Skeletal muscle satellite cell (primary cell): ENCODE measurements at regions not wholly inside any gene's neighbourhood (a gene's known extent, or its start where the extent isn't known, plus 50 kb on each side); places are given as distances from the start of the nearest gene placed in this dataset.
"Not testable (repeated sequence)": the region's sequence is repeated elsewhere in the genome, so short reads cannot be mapped to it uniquely, and the experiment has no call there.

ENCODE experiments used
- H3K27me3 ChIP-seq: 2 replicates; pipeline ENCODE4 v1.7.0; 2013; ENCODE audit warnings: low read length; ENCODE audit not compliant: control insufficient read depth, insufficient read depth
- H3K36me3 ChIP-seq: 2 replicates; pipeline ENCODE4 v1.7.0; 2013; ENCODE audit warnings: mild to moderate bottlenecking, control low read depth, low read length; ENCODE audit not compliant: insufficient read depth
- H3K4me1 ChIP-seq: 2 replicates; pipeline ENCODE4 v1.7.0; 2013; ENCODE audit warnings: low read length; ENCODE audit not compliant: control insufficient read depth, insufficient read depth
- H3K4me2 ChIP-seq: 2 replicates; pipeline ENCODE4 v1.7.0; 2013; ENCODE audit warnings: mild to moderate bottlenecking, low read length
- H3K4me3 ChIP-seq: 2 replicates; pipeline ENCODE4 v1.7.0; 2013; ENCODE audit warnings: low read length
- H3K9ac ChIP-seq: 2 replicates; pipeline ENCODE4 v1.7.0; 2013; ENCODE audit warnings: mild to moderate bottlenecking, low read depth, low read length, moderate library complexity
- H3K9me3 ChIP-seq: replicated peaks from 2 replicates; pipeline ENCODE4 v1.7.0; 2013; ENCODE audit warnings: mild to moderate bottlenecking, control low read depth, low read length

DNA sequence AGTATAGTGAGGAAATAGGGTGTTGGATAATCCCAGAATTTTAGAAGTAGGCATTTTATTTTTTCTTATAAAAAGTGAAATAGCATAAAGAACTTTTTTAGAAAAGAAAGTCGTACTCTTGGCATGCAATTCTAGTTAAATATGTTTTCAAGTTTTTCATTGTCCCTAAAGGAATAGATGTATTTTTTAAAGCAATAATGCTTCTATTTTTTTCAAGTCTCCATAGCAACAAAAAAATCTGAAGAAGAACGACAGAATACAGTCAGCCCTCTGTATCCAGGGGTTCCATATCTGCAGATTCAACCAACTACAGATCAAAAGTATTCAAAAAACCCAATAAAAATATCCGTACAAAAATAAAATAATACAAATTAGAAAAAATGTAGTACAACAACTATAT, 538.2 kb downstream of the GLUD2 start:
- no peaks in the 10 kb centered on the region for H3K27me3 ChIP-seq
- H3K9me3 ChIP-seq: no peaks in the 10 kb centered on the region
- H3K4me3 ChIP-seq: no peak overlapping the region
- H3K36me3 ChIP-seq: no peaks in the 10 kb centered on the region
- no peak overlapping the region for H3K9ac ChIP-seq
- H3K4me1 ChIP-seq: no peaks in the 10 kb centered on the region
- no peak overlapping the region for H3K4me2 ChIP-seq

DNA sequence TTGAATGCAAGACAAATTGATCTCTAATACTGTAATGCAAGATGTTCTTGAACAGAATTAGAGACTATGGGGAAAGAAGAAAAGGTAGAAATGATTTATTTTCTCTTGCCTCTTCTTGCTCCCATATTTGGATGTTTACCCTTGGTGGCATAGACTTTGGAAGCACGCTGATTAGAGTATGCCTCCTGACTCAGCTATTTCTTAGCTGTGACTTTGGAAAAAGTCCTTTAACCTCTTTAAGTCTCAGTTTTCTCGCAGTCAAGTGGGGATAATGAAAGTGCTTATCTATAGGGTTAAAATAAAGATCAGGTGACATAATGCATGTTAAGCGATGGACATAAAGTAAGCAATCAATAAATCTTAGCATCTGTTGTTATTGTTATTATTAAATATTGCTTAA, 545.5 kb downstream of the GLUD2 start:
- Histone ChIP-seq H3K36me3 (no peaks in the 10 kb centered on the region), H3K4me1 (no peaks in the 10 kb centered on the region), H3K9ac (no peak overlapping the region), H3K4me2 (no peak overlapping the region), H3K4me3 (no peak overlapping the region), H3K9me3 (no peaks in the 10 kb centered on the region), H3K27me3 (no peaks in the 10 kb centered on the region)

DNA sequence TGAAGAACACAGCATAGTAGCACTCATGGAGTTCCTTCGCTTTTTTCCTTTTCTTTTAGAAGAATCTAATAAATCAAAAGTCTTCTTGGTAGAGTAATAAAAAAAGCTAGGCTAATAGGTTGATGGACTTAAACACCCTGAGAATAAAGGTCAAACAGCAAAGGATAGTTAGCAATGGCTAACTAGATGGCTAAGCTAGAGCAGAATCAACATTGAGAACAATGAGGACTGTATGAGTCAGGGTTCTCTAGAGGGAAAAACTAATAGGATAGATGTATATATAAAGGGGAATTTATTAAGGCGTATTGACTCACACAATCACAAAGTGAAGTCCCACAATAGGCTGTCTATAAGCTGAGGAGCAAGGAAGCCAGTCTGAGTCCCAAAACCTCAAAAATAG, 550.9 kb downstream of the GLUD2 start:
- no peaks in the 10 kb centered on the region for H3K4me1 ChIP-seq
- no peak overlapping the region for H3K4me2 ChIP-seq
- H3K27me3 ChIP-seq: no peaks in the 10 kb centered on the region
- H3K9me3 ChIP-seq: no peaks in the 10 kb centered on the region
- no peak overlapping the region for H3K4me3 ChIP-seq
- no peak overlapping the region for H3K9ac ChIP-seq
- no peaks in the 10 kb centered on the region for H3K36me3 ChIP-seq

DNA sequence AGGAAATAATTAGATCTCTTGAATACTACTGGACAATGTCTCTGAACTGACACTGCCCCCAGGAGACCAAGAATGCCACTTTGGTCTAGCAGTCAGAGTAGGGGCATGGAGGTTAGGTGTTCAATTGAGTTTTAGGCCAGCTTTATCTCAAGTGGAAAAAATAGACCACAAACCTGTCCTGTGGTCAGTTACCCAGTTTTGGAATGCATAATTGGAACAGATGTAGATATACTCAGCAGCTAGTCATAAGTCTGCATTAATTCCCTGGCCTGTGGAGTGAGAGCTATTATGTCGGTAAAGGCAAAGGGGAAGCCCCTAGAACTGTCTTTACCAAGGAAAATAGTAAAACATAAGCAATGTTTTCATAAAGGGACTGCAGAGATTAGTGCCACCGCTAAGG, 587.7 kb downstream of the GLUD2 start:
- Histone ChIP-seq H3K4me2 (no peak overlapping the region), H3K9me3 (no peaks in the 10 kb centered on the region), H3K36me3 (no peaks in the 10 kb centered on the region), H3K4me3 (no peak overlapping the region), H3K27me3 (no peaks in the 10 kb centered on the region), H3K9ac (no peak overlapping the region), H3K4me1 (no peaks in the 10 kb centered on the region)

DNA sequence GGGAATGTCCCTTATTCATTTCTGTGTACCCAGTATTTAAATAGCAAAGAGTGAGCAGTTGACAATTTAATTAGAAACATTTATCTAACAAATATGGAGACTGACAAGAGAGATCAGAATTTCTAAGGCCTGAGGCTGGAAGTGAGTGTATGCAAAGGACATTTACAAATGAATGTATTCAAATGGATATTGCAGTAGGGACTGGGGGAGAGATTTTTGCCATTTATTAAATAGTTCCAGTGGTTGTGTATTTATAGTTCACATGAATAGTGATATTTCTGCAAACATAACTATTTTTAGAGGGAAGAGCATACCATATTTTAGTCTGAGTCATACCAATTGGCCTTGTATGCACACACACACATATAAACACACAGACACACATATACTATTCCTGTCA, 592.4 kb downstream of the GLUD2 start:
- Histone ChIP-seq H3K4me3 (no peak overlapping the region), H3K36me3 (no peaks in the 10 kb centered on the region), H3K4me1 (no peaks in the 10 kb centered on the region), H3K9me3 (no peaks in the 10 kb centered on the region), H3K27me3 (no peaks in the 10 kb centered on the region), H3K9ac (no peak overlapping the region), H3K4me2 (no peak overlapping the region)

DNA sequence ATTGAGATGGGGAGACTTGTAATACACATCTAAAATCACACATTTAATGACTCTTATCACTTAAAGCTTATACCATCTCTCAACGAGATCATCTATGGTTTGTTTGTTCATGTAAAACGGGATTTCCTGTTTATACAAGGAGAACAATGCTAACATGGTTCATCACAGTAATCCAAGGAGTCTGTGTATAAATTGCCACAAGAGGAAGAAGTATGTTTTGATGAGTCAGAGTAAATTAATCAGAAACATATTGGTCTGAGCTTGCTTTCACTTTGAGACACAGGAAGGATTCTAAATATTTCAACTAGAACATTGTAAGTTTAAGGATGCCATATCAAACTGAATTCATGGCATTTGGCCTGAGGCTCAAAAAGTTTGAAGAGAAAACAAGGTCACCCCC, 594.1 kb downstream of the GLUD2 start:
- Histone ChIP-seq H3K4me1 (no peaks in the 10 kb centered on the region), H3K27me3 (no peaks in the 10 kb centered on the region), H3K36me3 (no peaks in the 10 kb centered on the region), H3K4me3 (no peak overlapping the region), H3K9me3 (no peaks in the 10 kb centered on the region), H3K4me2 (no peak overlapping the region), H3K9ac (no peak overlapping the region)

DNA sequence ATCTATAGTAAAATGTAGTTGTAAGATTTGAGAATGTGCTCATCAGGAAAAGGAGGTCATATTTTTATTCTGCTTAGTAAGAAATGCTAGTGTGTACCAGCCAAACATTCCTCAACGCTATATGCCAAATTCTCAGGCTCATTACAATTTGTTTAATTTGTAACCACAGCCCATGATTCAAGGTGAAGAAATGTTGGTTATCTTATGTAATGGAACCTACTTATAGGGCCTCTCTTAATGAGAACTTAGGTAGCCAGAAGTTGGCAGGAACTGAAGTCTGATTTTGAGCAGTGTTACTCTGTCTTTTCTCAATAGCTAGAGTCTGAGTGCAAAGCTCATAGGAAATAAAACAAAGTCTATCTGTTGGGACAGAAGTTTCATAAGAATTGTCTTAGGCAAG, 595.0 kb downstream of the GLUD2 start:
- H3K27me3 ChIP-seq: no peaks in the 10 kb centered on the region
- H3K9me3 ChIP-seq: no peaks in the 10 kb centered on the region
- H3K4me2 ChIP-seq: no peak overlapping the region
- no peaks in the 10 kb centered on the region for H3K36me3 ChIP-seq
- no peak overlapping the region for H3K9ac ChIP-seq
- no peaks in the 10 kb centered on the region for H3K4me1 ChIP-seq
- no peak overlapping the region for H3K4me3 ChIP-seq

DNA sequence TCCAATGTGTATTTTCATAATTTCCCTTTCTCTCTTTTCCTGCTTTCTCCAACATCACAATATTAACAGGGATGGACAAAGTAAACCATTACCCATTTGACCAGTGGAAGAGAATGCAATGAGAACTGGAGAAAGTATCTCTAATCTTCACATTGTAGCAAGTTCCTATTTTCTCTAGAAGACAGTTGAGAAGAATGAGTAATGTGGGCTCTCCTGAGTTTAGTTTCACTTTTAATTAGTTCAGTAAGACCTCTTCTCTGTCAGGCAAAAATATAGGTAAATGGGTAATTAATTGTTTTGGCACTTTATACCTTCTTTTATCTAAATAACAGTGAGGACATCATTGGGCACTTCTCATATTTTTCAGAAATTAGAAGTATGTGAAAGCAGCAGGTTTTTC, 602.0 kb downstream of the GLUD2 start:
- H3K9ac ChIP-seq: no peak overlapping the region
- H3K4me1 ChIP-seq: no peaks in the 10 kb centered on the region
- H3K4me3 ChIP-seq: no peak overlapping the region
- H3K4me2 ChIP-seq: no peak overlapping the region
- H3K9me3 ChIP-seq: no peaks in the 10 kb centered on the region
- H3K36me3 ChIP-seq: no peaks in the 10 kb centered on the region
- H3K27me3 ChIP-seq: no peaks in the 10 kb centered on the region

DNA sequence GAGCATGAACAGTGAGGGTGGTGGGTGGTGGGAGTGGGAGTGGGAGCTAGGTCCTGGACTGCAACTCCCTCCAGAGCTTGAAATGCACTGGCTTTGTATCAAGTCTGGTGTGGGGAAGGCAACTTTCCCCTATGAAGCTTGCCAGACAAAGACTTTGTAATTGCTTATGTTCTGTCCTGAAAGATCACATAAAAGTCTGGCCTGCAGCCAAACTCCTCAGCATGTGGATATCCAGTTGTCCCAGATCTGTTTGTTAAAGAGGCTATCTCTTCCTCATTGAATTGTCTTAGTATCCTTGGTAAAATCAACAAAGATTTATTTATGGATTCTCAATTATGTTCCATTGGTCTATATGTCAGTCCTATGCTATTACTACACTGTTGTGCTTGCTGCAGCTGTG, 607.9 kb downstream of the GLUD2 start:
- no peak overlapping the region for H3K4me2 ChIP-seq
- no peak overlapping the region for H3K9ac ChIP-seq
- no peaks in the 10 kb centered on the region for H3K27me3 ChIP-seq
- no peaks in the 10 kb centered on the region for H3K36me3 ChIP-seq
- no peaks in the 10 kb centered on the region for H3K9me3 ChIP-seq
- H3K4me1 ChIP-seq: no peaks in the 10 kb centered on the region
- no peak overlapping the region for H3K4me3 ChIP-seq

DNA sequence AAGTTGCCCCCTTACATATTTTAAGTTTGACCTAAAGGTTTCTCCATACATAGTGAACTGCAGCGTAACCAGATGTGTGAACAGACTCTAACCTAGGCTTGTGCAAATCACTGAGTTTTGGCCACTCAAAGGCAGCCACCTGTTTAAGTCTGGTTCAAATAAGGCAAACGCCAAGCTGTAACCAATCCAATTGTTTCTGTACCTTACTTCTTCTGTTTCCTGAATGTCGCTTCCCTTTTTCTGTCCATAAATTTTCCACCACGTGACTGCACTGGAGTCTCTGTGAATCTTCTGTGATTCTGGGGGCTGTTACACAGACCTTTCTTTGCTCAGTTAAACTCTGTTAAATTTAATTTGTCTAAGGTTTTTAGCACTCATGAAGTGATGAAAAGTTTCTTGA, 618.8 kb downstream of the GLUD2 start:
- no peaks in the 10 kb centered on the region for H3K4me1 ChIP-seq
- H3K4me2 ChIP-seq: no peak overlapping the region
- H3K36me3 ChIP-seq: no peaks in the 10 kb centered on the region
- no peaks in the 10 kb centered on the region for H3K9me3 ChIP-seq
- H3K9ac ChIP-seq: no peak overlapping the region
- H3K27me3 ChIP-seq: no peaks in the 10 kb centered on the region
- no peak overlapping the region for H3K4me3 ChIP-seq

DNA sequence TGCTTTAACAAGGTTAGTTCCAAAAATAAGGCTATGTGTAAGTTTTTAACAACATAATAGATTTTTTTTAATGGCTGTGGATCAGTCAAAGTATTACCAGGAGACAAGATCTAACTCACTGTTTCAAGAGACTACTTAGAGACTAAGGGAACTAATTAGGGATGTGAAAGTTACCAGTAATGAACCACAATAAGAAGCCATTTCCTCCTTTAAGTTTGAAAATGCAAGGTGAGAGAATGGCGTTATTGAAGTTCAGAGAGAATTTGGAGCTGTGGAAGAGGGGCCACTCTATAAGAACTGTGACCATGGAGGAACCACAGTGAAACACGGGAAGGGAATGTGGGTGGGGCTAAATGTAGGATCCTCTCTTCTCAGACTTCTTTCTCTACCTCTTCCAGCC, 624.2 kb downstream of the GLUD2 start:
- Histone ChIP-seq H3K9me3 (no peaks in the 10 kb centered on the region), H3K4me3 (no peak overlapping the region), H3K4me2 (no peak overlapping the region), H3K36me3 (no peaks in the 10 kb centered on the region), H3K27me3 (no peaks in the 10 kb centered on the region), H3K9ac (no peak overlapping the region), H3K4me1 (no peaks in the 10 kb centered on the region)

DNA sequence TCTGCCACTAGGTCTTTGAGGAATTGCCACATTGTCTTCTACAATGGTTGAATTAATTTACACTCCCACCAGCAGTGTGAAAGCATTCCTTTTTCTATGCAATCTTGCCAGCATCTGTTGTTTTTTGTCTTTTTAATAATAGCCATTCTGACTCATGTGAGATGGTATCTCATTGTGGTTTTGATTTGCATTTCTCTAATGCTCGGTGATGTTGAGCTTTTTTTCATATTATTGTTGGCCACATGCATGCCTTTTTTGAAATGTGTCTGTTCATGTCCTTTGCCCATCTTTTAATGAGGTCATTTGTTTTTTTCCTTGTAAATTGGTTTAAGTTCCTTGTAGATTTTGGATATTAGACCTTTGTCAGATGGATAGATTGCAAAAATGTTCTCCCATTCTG, 661.8 kb downstream of the GLUD2 start:
- not testable (repeated sequence) for H3K9me3 ChIP-seq, H3K36me3 ChIP-seq, H3K4me2 ChIP-seq, H3K4me1 ChIP-seq, H3K27me3 ChIP-seq, H3K9ac ChIP-seq, H3K4me3 ChIP-seq

DNA sequence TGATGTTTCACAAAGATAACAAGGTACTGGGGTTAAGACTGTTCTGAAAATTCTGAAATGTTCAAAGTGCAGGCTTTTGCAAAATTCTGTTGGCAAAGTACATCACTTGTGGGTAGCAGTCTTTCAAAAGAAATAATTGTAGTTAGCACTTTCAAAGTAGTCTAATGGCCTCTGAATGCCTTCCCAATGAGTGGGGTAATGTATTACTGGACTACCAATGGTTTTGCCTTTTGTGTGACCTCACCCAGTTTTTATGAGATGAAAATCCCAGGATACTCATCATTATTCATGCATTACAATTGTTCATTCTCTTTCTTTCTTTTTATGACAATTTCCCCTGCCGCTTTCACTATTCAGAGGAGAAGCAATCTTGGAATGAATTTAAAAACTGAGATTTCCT, 686.1 kb downstream of the GLUD2 start:
- Histone ChIP-seq H3K9ac (no peak overlapping the region), H3K36me3 (no peaks in the 10 kb centered on the region), H3K4me1 (no peaks in the 10 kb centered on the region), H3K4me2 (no peak overlapping the region), H3K4me3 (no peak overlapping the region), H3K27me3 (no peaks in the 10 kb centered on the region), H3K9me3 (no peaks in the 10 kb centered on the region)
